Right atrium auricular region (tissue), 2 donors: ENCODE measurements at regions not wholly inside any gene's neighbourhood (a gene's known extent, or its start where the extent isn't known, plus 50 kb on each side); places are given as distances from the start of the nearest gene placed in this dataset.

Experiments used
- DNase-seq: peaks from one replicate; pipeline ENCODE4 v3.0.0-alpha.2; 2019; ENCODE audit warnings: low spot score
- H3K27ac ChIP-seq, 2 donors: fragments of 200-600 bp; sonication (generic); 1 replicate in 1 of 2; 2 replicates in 1 of 2; pipeline ENCODE4 v1.5.1; 2016 to 2019
- H3K27me3 ChIP-seq, 2 donors: fragments of 200-600 bp; sonication (generic); one replicate each; pipeline versions ENCODE4 v1.5.1 to v1.6.0; 2017 to 2019
- H3K36me3 ChIP-seq: fragments of 200-600 bp; sonication (generic); one replicate; pipeline ENCODE4 v1.5.1; 2016
- H3K4me1 ChIP-seq, 2 donors: fragments of 200-600 bp; sonication (generic); one replicate each; pipeline versions ENCODE4 v1.5.1 to v1.6.0; 2017 to 2019
- H3K4me3 ChIP-seq, 2 donors: fragments of 200-600 bp; sonication (generic); 1 replicate in 1 of 2; 2 replicates in 1 of 2; pipeline ENCODE4 v1.5.1; 2017 to 2019; ENCODE audit warnings: mild to moderate bottlenecking in 1 of 2, moderate library complexity in 1 of 2
- H3K9me3 ChIP-seq, 2 donors: fragments of 200-600 bp; sonication (generic); one replicate each; pipeline ENCODE4 v1.5.1; 2019
- CTCF ChIP-seq, 2 donors: fragments of 200-600 bp; sonication (generic); IDR thresholded peaks; one replicate each; pipeline ENCODE4 v1.5.1; 2019; ENCODE audit warnings: antibody characterized with exemption in 2 of 2

- no peak for TF ChIP-seq CTCF (IDR thresholded peaks at IDR 0.05)
- H3K4me1 ChIP-seq, result no peaks in the 10 kb centered on the region
These were observed 245.1 kb downstream of the SCG2 start for GRCh38 chr2:223357076-223357475.

GRCh38 chr2:223363085-223363484 lies 239.1 kb downstream of the SCG2 start:
- Histone ChIP-seq H3K9me3 (no peaks in the 10 kb centered on the region), H3K36me3 (no peaks in the 10 kb centered on the region), H3K27me3 (no peaks in the 10 kb centered on the region), H3K4me1 (no peaks in the 10 kb centered on the region), H3K4me3 (no peak overlapping the region), H3K27ac (no peak overlapping the region)
- DNase-seq, result no peak
- TF ChIP-seq CTCF (IDR thresholded peaks at IDR 0.05), result no peak

More at GRCh38 chr2:223357076-223357475, 245.1 kb downstream of the SCG2 start:
- no peaks in the 10 kb centered on the region for H3K9me3 ChIP-seq
- H3K27me3 ChIP-seq, result no peaks in the 10 kb centered on the region
- no peak for DNase-seq
- no peak overlapping the region for H3K4me3 ChIP-seq
- H3K36me3 ChIP-seq, result no peaks in the 10 kb centered on the region
- H3K27ac ChIP-seq, result no peak overlapping the region

- H3K27ac ChIP-seq, result no peak overlapping the region
- no peak for TF ChIP-seq CTCF (IDR thresholded peaks at IDR 0.05)
- no peaks in the 10 kb centered on the region for H3K27me3 ChIP-seq
- H3K4me3 ChIP-seq, result no peak overlapping the region
- no peaks in the 10 kb centered on the region for H3K36me3 ChIP-seq
- H3K4me1 ChIP-seq, result no peaks in the 10 kb centered on the region
- H3K9me3 ChIP-seq, result no peaks in the 10 kb centered on the region
- DNase-seq, result no peak
These were observed 236.9 kb downstream of the SCG2 start for GRCh38 chr2:223365158-223365679.

GRCh38 chr2:223366566-223366965 lies 235.6 kb downstream of the SCG2 start:
- TF ChIP-seq CTCF (IDR thresholded peaks at IDR 0.05), result no peak
- no peaks in the 10 kb centered on the region for H3K36me3 ChIP-seq
- H3K27ac ChIP-seq, result no peak overlapping the region
- H3K4me1 ChIP-seq, result no peaks in the 10 kb centered on the region
- H3K27me3 ChIP-seq, result no peaks in the 10 kb centered on the region
- H3K9me3 ChIP-seq, result no peaks in the 10 kb centered on the region
- no peak overlapping the region for H3K4me3 ChIP-seq
- DNase-seq, result no peak

- no peaks in the 10 kb centered on the region for H3K36me3 ChIP-seq
- no peak overlapping the region for H3K4me3 ChIP-seq
- DNase-seq, result no peak
- TF ChIP-seq CTCF (IDR thresholded peaks at IDR 0.05), result no peak
- H3K9me3 ChIP-seq, result no peaks in the 10 kb centered on the region
- H3K27ac ChIP-seq, result no peak overlapping the region
- no peaks in the 10 kb centered on the region for H3K27me3 ChIP-seq
- H3K4me1 ChIP-seq, result no peaks in the 10 kb centered on the region
These were observed 233.7 kb downstream of the SCG2 start for GRCh38 chr2:223368481-223368880.

- no peaks in the 10 kb centered on the region for H3K36me3 ChIP-seq
- no peak for DNase-seq
- no peak for TF ChIP-seq CTCF (IDR thresholded peaks at IDR 0.05)
These were observed 232.3 kb downstream of the SCG2 start for GRCh38 chr2:223369889-223370288.

More at GRCh38 chr2:223369889-223370288, 232.3 kb downstream of the SCG2 start:
- H3K4me1 ChIP-seq, result no peaks in the 10 kb centered on the region
- no peaks in the 10 kb centered on the region for H3K27me3 ChIP-seq
- H3K9me3 ChIP-seq, result no peaks in the 10 kb centered on the region
- no peak overlapping the region for H3K4me3 ChIP-seq
- H3K27ac ChIP-seq, result no peak overlapping the region
